GM21737 (cell line): ENCODE measurements at regions not wholly inside any gene's neighbourhood (a gene's known extent, or its start where the extent isn't known, plus 50 kb on each side); places are given as distances from the start of the nearest gene placed in this dataset.
"Not testable (repeated sequence)": the region's sequence is repeated elsewhere in the genome, so short reads cannot be mapped to it uniquely, and the experiment has no call there.

Experiments used
- ATAC-seq: cut with Tn5 transposase; IDR thresholded peaks from one replicate; pipeline ENCODE4 v1.9.1; 2021; ENCODE audit warnings: mild to moderate bottlenecking, moderate library complexity; ENCODE audit not compliant: unreplicated experiment

GRCh38 chr6:50992704-50993625, 174.3 kb downstream of the TFAP2B start:
- ATAC-seq = no peak

GRCh38 chr6:50993941-50994720, 175.5 kb downstream of the TFAP2B start:
- no peak for ATAC-seq

- ATAC-seq = no peak
Measured at GRCh38 chr6:50995036-50995435, 176.4 kb downstream of the TFAP2B start.

GRCh38 chr6:50998905-50999304, 180.2 kb downstream of the TFAP2B start:
- no peak for ATAC-seq

DNA sequence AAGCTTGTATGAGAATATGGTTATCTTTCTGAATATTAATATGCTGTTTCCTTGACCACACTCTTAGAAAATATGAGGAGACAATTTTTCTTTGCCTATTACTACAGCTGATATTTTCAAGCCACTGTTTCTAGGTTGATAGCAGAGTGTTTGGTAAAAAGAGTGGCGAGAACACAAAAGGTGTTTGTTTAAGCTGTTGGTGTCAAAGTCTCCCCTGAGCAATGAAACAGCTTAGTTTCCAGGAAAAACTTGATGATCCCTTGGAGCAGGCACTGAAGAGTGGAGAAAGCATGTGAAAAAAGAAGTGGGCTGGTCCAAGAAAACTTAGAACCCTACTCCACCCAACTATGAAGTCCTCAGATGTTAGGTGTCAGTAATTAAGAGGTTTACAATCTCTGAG, 182.7 kb downstream of the TFAP2B start:
- ATAC-seq = no peak

- ATAC-seq = no peak
Measured at GRCh38 chr6:51004380-51004779, 185.7 kb downstream of the TFAP2B start.

DNA sequence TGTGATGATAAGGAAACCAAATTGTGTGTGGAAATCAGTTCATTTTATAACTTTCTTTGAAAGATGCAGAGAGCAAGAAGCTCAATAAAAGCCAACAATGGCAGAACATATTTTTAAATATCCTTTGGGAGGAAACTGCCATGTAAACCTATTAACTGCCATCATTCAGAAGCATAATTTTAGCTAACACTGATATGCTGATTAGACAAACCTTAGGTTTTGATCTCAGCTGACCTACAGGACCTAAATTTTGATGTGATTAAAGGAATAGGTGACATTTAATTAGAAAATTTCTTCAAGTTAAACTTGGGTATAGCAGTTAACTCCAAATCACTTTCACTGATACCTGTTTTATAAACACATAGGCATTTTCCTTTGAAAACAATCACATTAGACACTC, 187.1 kb downstream of the TFAP2B start:
- no peak for ATAC-seq

GRCh38 chr6:51007237-51007636, 188.6 kb downstream of the TFAP2B start:
- no peak for ATAC-seq

- not testable (repeated sequence) for ATAC-seq
Measured at GRCh38 chr6:51008693-51009092, 190.0 kb downstream of the TFAP2B start.

GRCh38 chr6:51013376-51013775, 194.7 kb downstream of the TFAP2B start:
- no peak for ATAC-seq

DNA sequence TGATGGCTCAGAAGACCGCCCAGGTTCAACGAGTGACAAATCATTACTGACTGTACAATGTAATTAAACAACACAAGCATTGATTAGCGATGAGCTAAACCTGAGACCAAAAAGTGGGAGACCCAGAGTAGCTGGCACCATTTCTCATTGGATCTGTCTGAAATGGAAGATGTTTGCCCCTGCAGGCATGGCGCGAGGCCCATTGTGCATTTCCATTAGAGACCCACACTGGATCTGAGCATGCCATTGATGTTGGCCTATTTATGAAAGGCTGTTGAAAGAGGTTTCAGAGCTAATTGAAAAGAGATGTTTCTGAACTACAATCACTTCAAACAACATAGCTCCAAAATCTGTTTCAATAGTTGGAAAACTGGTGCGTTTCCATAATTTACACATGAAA, 196.7 kb downstream of the TFAP2B start:
- ATAC-seq = no peak

DNA sequence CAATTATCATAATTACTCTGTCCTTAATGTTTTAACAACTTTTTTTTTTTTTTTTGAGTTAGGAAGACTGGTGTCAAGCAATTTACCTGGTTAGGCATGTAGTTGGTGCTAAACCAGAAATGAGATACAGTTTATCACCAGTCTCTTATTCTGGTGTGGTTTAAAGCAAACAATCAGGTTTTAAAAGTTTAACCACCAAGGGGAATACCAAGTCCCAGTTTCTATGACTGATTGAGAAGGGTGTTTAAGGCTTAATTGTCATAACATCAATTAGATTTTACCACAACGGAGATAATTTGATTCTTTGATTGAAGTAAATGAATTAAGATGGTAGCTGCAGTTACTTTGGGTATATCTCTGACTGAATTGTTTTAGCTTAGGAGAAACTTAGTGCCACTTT, 197.8 kb downstream of the TFAP2B start:
- no peak for ATAC-seq

GRCh38 chr6:51019806-51020205, 201.1 kb downstream of the TFAP2B start:
- no peak for ATAC-seq

- no peak for ATAC-seq
Measured at GRCh38 chr6:51021171-51021570, 202.5 kb downstream of the TFAP2B start.

GRCh38 chr6:51024126-51024525, 205.5 kb downstream of the TFAP2B start:
- no peak for ATAC-seq

DNA sequence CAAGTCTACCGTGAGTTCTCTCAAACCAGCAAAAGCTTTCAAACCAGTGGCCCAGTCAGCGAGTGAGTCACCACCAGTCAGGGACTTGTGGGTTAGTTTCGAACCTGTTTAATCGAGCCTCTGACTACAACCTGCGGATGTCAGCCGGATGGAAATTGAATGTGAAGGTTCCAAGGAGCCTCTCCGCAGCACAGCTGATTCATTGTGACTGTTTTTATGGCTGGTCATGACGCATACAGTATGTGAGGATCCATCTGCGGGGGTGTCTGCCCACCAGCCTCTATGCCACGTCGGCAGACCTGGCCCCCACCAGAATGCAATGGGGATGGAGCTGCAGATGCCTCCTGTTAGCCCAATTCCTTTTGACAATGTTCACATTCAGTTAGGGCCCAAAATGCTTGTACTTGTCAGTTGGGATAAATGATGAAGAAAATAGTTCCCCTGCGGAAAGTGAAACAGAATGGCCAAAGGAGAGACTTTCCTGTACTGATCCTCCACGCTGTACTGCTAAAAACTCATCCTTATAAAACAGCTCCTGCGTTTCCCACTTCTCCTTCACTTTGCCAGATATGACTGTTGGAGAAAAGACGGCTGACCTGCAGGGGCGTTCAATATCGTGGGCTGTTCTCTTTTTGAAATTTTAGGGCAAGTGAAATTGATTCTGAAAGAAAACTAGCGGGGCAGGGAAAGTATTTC, 206.6 kb downstream of the TFAP2B start:
- no peak for ATAC-seq

- ATAC-seq = no peak
Measured at GRCh38 chr6:51027283-51028065, 208.8 kb downstream of the TFAP2B start.

- no peak for ATAC-seq
Measured at GRCh38 chr6:51028276-51028675, 209.6 kb downstream of the TFAP2B start.

- no peak for ATAC-seq
Measured at GRCh38 chr6:51029561-51029960, 210.9 kb downstream of the TFAP2B start.

- no peak for ATAC-seq
Measured at GRCh38 chr6:51045548-51045947, 226.9 kb downstream of the TFAP2B start.
